Neural progenitor cell (in vitro differentiated cells): ENCODE measurements at regions not wholly inside any gene's neighbourhood (a gene's known extent, or its start where the extent isn't known, plus 50 kb on each side); places are given as distances from the start of the nearest gene placed in this dataset.

Experiments
- DNase-seq: peaks from one replicate; pipeline ENCODE4 v3.0.0-alpha.2; 2016; ENCODE audit warnings: low spot score
- H2AFZ ChIP-seq: fragments of 200-600 bp; sonication (generic); replicated peaks from 2 replicates; pipeline ENCODE4 v1.6.1; 2016; ENCODE audit warnings: antibody characterized with exemption
- H3F3A ChIP-seq: fragments of 200-600 bp; sonication (generic); 2 replicates; pipeline ENCODE4 v1.6.1; 2016; ENCODE audit warnings: antibody characterized with exemption, low read depth
- H3K27ac ChIP-seq: fragments of 200-600 bp; sonication (generic); 2 replicates; pipeline ENCODE4 v1.5.1; 2016; ENCODE audit warnings: mild to moderate bottlenecking
- H3K27me3 ChIP-seq: fragments of 200-600 bp; sonication (generic); 2 replicates; pipeline ENCODE4 v1.6.1; 2016; ENCODE audit warnings: mild to moderate bottlenecking, moderate library complexity
- H3K36me3 ChIP-seq: fragments of 200-600 bp; sonication (generic); 2 replicates; pipeline ENCODE4 v1.5.1; 2016
- H3K4me1 ChIP-seq: fragments of 200-600 bp; sonication (generic); 2 replicates; pipeline ENCODE4 v1.6.1; 2016; ENCODE audit warnings: mixed run types
- H3K4me2 ChIP-seq: fragments of 200-600 bp; sonication (generic); 2 replicates; pipeline ENCODE4 v1.6.1; 2016
- H3K4me3 ChIP-seq: fragments of 200-600 bp; sonication (generic); 2 replicates; pipeline ENCODE4 v1.5.1; 2016
- H3K79me2 ChIP-seq: fragments of 200-600 bp; sonication (generic); 2 replicates; pipeline ENCODE4 v1.6.1; 2016; ENCODE audit warnings: low read depth
- H3K9ac ChIP-seq: fragments of 200-600 bp; sonication (generic); 2 replicates; pipeline ENCODE4 v1.6.1; 2016
- H3K9me3 ChIP-seq: fragments of 200-600 bp; sonication (generic); 2 replicates; pipeline ENCODE4 v1.5.1; 2016; ENCODE audit warnings: low read depth
- H4K20me1 ChIP-seq: fragments of 200-600 bp; sonication (generic); 2 replicates; pipeline ENCODE4 v1.6.1; 2016; ENCODE audit warnings: low read depth
- H3K27ac Mint-ChIP-seq: 3 replicates; pipeline ENCODE4 v1.8.0; 2021; ENCODE audit warnings: mixed read lengths
- H3K27me3 Mint-ChIP-seq: 2 replicates; pipeline ENCODE4 v1.8.0; 2022; ENCODE audit warnings: low read depth, mild to moderate bottlenecking, inconsistent platforms, moderate library complexity, mixed read lengths; ENCODE audit not compliant: insufficient read depth
- H3K36me3 Mint-ChIP-seq: 3 replicates; pipeline ENCODE4 v1.8.0; 2021; ENCODE audit warnings: mixed read lengths
- H3K4me1 Mint-ChIP-seq: 3 replicates; pipeline ENCODE4 v1.8.0; 2021; ENCODE audit warnings: mixed read lengths
- H3K4me3 Mint-ChIP-seq: 3 replicates; pipeline ENCODE4 v1.8.0; 2021; ENCODE audit warnings: mild to moderate bottlenecking, moderate library complexity, mixed read lengths
- H3K9me3 Mint-ChIP-seq: 3 replicates; pipeline ENCODE4 v1.8.0; 2020; ENCODE audit warnings: mixed read lengths
- CTCF ChIP-seq: fragments of 200-600 bp; sonication (generic); IDR thresholded peaks from 2 replicates; pipeline ENCODE4 v1.5.1; 2017; ENCODE audit warnings: antibody characterized with exemption, mild to moderate bottlenecking
- EZH2 ChIP-seq: fragments of 200-600 bp; sonication (generic); IDR thresholded peaks from 2 replicates; pipeline ENCODE4 v1.6.1; 2017; ENCODE audit warnings: antibody characterized with exemption, mild to moderate bottlenecking, moderate library complexity
- EZH2phosphoT487 ChIP-seq: fragments of 200-600 bp; sonication (generic); IDR thresholded peaks from 2 replicates; pipeline ENCODE4 v1.6.1; 2017; ENCODE audit warnings: antibody characterized with exemption

GRCh38 chr10:21194510-21194993 lies 297.4 kb upstream of the NEBL start:
- H3K4me3 ChIP-seq, result no peak overlapping the region
- H3K4me2 ChIP-seq, result no peak overlapping the region
- Mint-ChIP-seq H3K27me3 (no peaks in the 10 kb centered on the region), H3K4me1 (peaks cover 5% of the 10 kb centered on the region), H3K4me3 (no peak overlapping the region), H3K36me3 (peaks cover 12% of the 10 kb centered on the region), H3K27ac (no peak overlapping the region), H3K9me3 (peaks cover 20% of the 10 kb centered on the region)
- no peak overlapping the region for H2AFZ ChIP-seq
- no peak overlapping the region for H3K27ac ChIP-seq
- no peak overlapping the region for H3K9ac ChIP-seq
- no peaks in the 10 kb centered on the region for H3K4me1 ChIP-seq
- H3K79me2 ChIP-seq, result no peaks in the 10 kb centered on the region
- no peaks in the 10 kb centered on the region for H3F3A ChIP-seq
- H3K9me3 ChIP-seq, result no peaks in the 10 kb centered on the region
- no peak for DNase-seq
- TF ChIP-seq CTCF (no peak), EZH2 (no peak), EZH2phosphoT487 (no peak)
- no peaks in the 10 kb centered on the region for H3K36me3 ChIP-seq
- H4K20me1 ChIP-seq, result no peaks in the 10 kb centered on the region
- no peaks in the 10 kb centered on the region for H3K27me3 ChIP-seq

GRCh38 chr10:21193196-21193595 lies 296.1 kb upstream of the NEBL start:
- Histone ChIP-seq H3K79me2 (no peaks in the 10 kb centered on the region), H3K9ac (no peak overlapping the region), H3K4me1 (no peaks in the 10 kb centered on the region), H3F3A (no peaks in the 10 kb centered on the region), H3K27ac (no peak overlapping the region), H3K4me2 (no peak overlapping the region), H3K4me3 (no peak overlapping the region), H2AFZ (no peak overlapping the region), H3K9me3 (no peaks in the 10 kb centered on the region), H3K27me3 (no peaks in the 10 kb centered on the region), H3K36me3 (no peaks in the 10 kb centered on the region), H4K20me1 (no peaks in the 10 kb centered on the region)
- TF ChIP-seq CTCF (no peak), EZH2phosphoT487 (no peak), EZH2 (no peak)
- H3K36me3 Mint-ChIP-seq, result peaks cover 10% of the 10 kb centered on the region
- no peak overlapping the region for H3K4me3 Mint-ChIP-seq
- no peak for DNase-seq
- peaks cover 19% of the 10 kb centered on the region for H3K9me3 Mint-ChIP-seq
- H3K4me1 Mint-ChIP-seq, result peaks cover 5% of the 10 kb centered on the region
- H3K27me3 Mint-ChIP-seq, result no peaks in the 10 kb centered on the region
- peak overlapping the region; percentile 16 for H3K27ac Mint-ChIP-seq

GRCh38 chr10:21191512-21191911 lies 294.4 kb upstream of the NEBL start:
- H3K4me1 Mint-ChIP-seq, result peaks cover 5% of the 10 kb centered on the region
- peaks cover 4% of the 10 kb centered on the region for H3K36me3 Mint-ChIP-seq
- Histone ChIP-seq H4K20me1 (no peaks in the 10 kb centered on the region), H3K27ac (no peak overlapping the region), H3K4me3 (no peak overlapping the region), H2AFZ (no peak overlapping the region), H3K36me3 (no peaks in the 10 kb centered on the region), H3K4me2 (no peak overlapping the region), H3K4me1 (no peaks in the 10 kb centered on the region), H3F3A (no peaks in the 10 kb centered on the region), H3K79me2 (no peaks in the 10 kb centered on the region), H3K27me3 (no peaks in the 10 kb centered on the region), H3K9me3 (no peaks in the 10 kb centered on the region), H3K9ac (no peak overlapping the region)
- no peak overlapping the region for H3K4me3 Mint-ChIP-seq
- TF ChIP-seq EZH2 (no peak), CTCF (no peak), EZH2phosphoT487 (no peak)
- H3K9me3 Mint-ChIP-seq, result peaks cover 4% of the 10 kb centered on the region
- no peaks in the 10 kb centered on the region for H3K27me3 Mint-ChIP-seq
- no peak for DNase-seq
- no peak overlapping the region for H3K27ac Mint-ChIP-seq
